ENCODE measurements at regions not wholly inside any gene's neighbourhood (a gene's known extent, or its start where the extent isn't known, plus 50 kb on each side); places are given as distances from the start of the nearest gene placed in this dataset.

DNA sequence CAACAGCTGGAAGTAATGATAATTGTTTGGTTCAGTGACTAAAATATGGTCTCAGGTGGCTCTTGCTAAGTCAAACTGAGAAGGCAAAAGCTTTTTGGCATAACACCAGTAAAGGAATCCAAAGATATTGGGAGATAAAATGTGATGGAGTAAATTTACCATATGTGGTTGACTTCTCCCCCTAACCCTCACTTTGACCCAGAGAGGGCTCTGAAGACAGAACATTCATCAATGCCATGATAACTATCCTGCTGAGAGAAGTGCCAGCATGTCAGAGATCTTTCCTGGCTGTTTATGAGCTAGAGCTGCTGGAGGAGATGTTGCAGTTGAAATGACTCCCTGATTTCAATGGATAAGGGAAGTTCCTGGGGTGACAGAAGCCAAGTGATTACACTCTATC, 213.4 kb downstream of the SPCS3 start:
- no peak for DNase-seq
- H3K23ac ChIP-seq (ENCODE audit: low read length), result no peak overlapping the region
- no peak overlapping the region for H2BK12ac ChIP-seq (ENCODE audit: low read length)
- no peak overlapping the region for H2BK5ac ChIP-seq (ENCODE audit: low read depth, low read length, poor library complexity)
- no peak overlapping the region for H3K4me2 ChIP-seq (ENCODE audit: low read length)
- H3K79me1 ChIP-seq (ENCODE audit: low read length), result no peaks in the 10 kb centered on the region
- H3K79me2 ChIP-seq (ENCODE audit: control insufficient read depth, insufficient read depth, low read length, poor library complexity), result no peaks in the 10 kb centered on the region
- H2AFZ ChIP-seq (ENCODE audit: insufficient read depth, low read length, poor library complexity), result no peak overlapping the region
- H3K36me3 ChIP-seq (ENCODE audit: control insufficient read depth in 1 of 2, insufficient read depth in 2 of 2, low read length in 2 of 2), result no peaks in the 10 kb centered on the region
- H3K4ac ChIP-seq (ENCODE audit: low read depth, low read length), result no peak overlapping the region
- no peaks in the 10 kb centered on the region for H3K27me3 ChIP-seq (ENCODE audit: insufficient read depth, low read length)
- H3K18ac ChIP-seq (ENCODE audit: low read length), result no peak overlapping the region
- no peak overlapping the region for H2BK120ac ChIP-seq (ENCODE audit: insufficient read depth, low read length, poor library complexity)
- H3K4me3 ChIP-seq (ENCODE audit: low read depth, low read length), result no peak overlapping the region
- no peak overlapping the region for H4K91ac ChIP-seq (ENCODE audit: low read depth, low read length)
- no peaks in the 10 kb centered on the region for H3K4me1 ChIP-seq (ENCODE audit: control insufficient read depth in 1 of 2, insufficient read depth in 2 of 2, low read length in 2 of 2)
- H3K14ac ChIP-seq (ENCODE audit: low read length), result no peak overlapping the region
- no peak overlapping the region for H4K8ac ChIP-seq (ENCODE audit: low read depth, low read length)
- H4K12ac ChIP-seq (ENCODE audit: low read depth, low read length), result no peak overlapping the region
- H3K27ac ChIP-seq (ENCODE audit: low read depth, low read length), result no peak overlapping the region
- H3K9me3 ChIP-seq (ENCODE audit: insufficient read depth, low read depth, low read length), result no peaks in the 10 kb centered on the region
- H2AK5ac ChIP-seq (ENCODE audit: low read length), result no peak overlapping the region
- no peak overlapping the region for H3K9ac ChIP-seq (ENCODE audit: low read length)

DNA sequence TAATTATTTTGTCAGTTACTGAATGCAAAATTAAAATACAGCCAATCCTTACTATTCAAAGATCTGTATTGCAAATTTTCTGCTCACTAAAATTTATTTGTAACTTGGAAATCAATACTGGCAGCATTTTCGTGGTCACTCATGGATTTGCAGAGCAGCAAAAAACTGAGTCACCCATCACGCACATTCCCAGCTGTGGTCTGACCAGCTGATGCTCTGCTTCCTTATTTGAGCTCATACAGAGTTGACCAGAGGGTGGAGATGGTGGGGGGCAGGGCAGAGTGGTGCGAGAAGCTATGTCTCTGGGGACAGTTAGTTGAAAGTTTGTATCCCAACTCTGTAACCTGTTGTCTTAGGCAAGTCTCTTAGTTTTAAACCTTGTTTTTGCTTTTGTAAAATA, 214.8 kb downstream of the SPCS3 start:
- Histone ChIP-seq H3K23ac (ENCODE audit: low read length) (no peak overlapping the region), H2AFZ (ENCODE audit: insufficient read depth, low read length, poor library complexity) (no peak overlapping the region), H2BK120ac (ENCODE audit: insufficient read depth, low read length, poor library complexity) (no peak overlapping the region), H3K36me3 (ENCODE audit: control insufficient read depth in 1 of 2, insufficient read depth in 2 of 2, low read length in 2 of 2) (no peaks in the 10 kb centered on the region), H3K9ac (ENCODE audit: low read length) (no peak overlapping the region), H2BK12ac (ENCODE audit: low read length) (no peak overlapping the region), H3K4me3 (ENCODE audit: low read depth, low read length) (no peak overlapping the region), H3K27ac (ENCODE audit: low read depth, low read length) (no peak overlapping the region), H2BK5ac (ENCODE audit: low read depth, low read length, poor library complexity) (no peak overlapping the region), H3K4me1 (ENCODE audit: control insufficient read depth in 1 of 2, insufficient read depth in 2 of 2, low read length in 2 of 2) (no peaks in the 10 kb centered on the region), H2AK5ac (ENCODE audit: low read length) (no peak overlapping the region), H3K4me2 (ENCODE audit: low read length) (no peak overlapping the region), H3K4ac (ENCODE audit: low read depth, low read length) (no peak overlapping the region), H3K14ac (ENCODE audit: low read length) (no peak overlapping the region), H3K27me3 (ENCODE audit: insufficient read depth, low read length) (no peaks in the 10 kb centered on the region), H4K91ac (ENCODE audit: low read depth, low read length) (no peak overlapping the region), H3K79me2 (ENCODE audit: control insufficient read depth, insufficient read depth, low read length, poor library complexity) (no peaks in the 10 kb centered on the region), H4K12ac (ENCODE audit: low read depth, low read length) (no peak overlapping the region), H3K9me3 (ENCODE audit: insufficient read depth, low read depth, low read length) (no peaks in the 10 kb centered on the region), H3K79me1 (ENCODE audit: low read length) (no peaks in the 10 kb centered on the region), H3K18ac (ENCODE audit: low read length) (no peak overlapping the region), H4K8ac (ENCODE audit: low read depth, low read length) (no peak overlapping the region)
- no CpG with 5 or more reads among the region's 3 CpGs for WGBS (ENCODE audit: extremely low coverage, insufficient coverage, insufficient read length)
- no peak for DNase-seq

GRCh38 chr4:176538217-176538925, 218.6 kb downstream of the SPCS3 start:
- H2AFZ ChIP-seq (ENCODE audit: insufficient read depth, low read length, poor library complexity), result no peak overlapping the region
- H3K79me2 ChIP-seq (ENCODE audit: control insufficient read depth, insufficient read depth, low read length, poor library complexity), result no peaks in the 10 kb centered on the region
- H3K27me3 ChIP-seq (ENCODE audit: insufficient read depth, low read length), result no peaks in the 10 kb centered on the region
- H3K4me3 ChIP-seq (ENCODE audit: low read depth, low read length), result no peak overlapping the region
- H3K9me3 ChIP-seq (ENCODE audit: insufficient read depth, low read depth, low read length), result no peaks in the 10 kb centered on the region
- no CpG with 5 or more reads among the region's 4 CpGs for WGBS (ENCODE audit: extremely low coverage, insufficient coverage, insufficient read length)
- H3K14ac ChIP-seq (ENCODE audit: low read length), result no peak overlapping the region
- H2BK5ac ChIP-seq (ENCODE audit: low read depth, low read length, poor library complexity), result no peak overlapping the region
- H3K36me3 ChIP-seq (ENCODE audit: control insufficient read depth in 1 of 2, insufficient read depth in 2 of 2, low read length in 2 of 2), result no peaks in the 10 kb centered on the region
- no peaks in the 10 kb centered on the region for H3K4me1 ChIP-seq (ENCODE audit: control insufficient read depth in 1 of 2, insufficient read depth in 2 of 2, low read length in 2 of 2)
- H4K12ac ChIP-seq (ENCODE audit: low read depth, low read length), result no peak overlapping the region
- no peak overlapping the region for H2BK12ac ChIP-seq (ENCODE audit: low read length)
- no peak overlapping the region for H4K91ac ChIP-seq (ENCODE audit: low read depth, low read length)
- H4K8ac ChIP-seq (ENCODE audit: low read depth, low read length), result no peak overlapping the region
- no peak overlapping the region for H3K23ac ChIP-seq (ENCODE audit: low read length)
- DNase-seq, result no peak
- no peaks in the 10 kb centered on the region for H3K79me1 ChIP-seq (ENCODE audit: low read length)
- H3K18ac ChIP-seq (ENCODE audit: low read length), result no peak overlapping the region
- no peak overlapping the region for H3K4me2 ChIP-seq (ENCODE audit: low read length)
- H3K4ac ChIP-seq (ENCODE audit: low read depth, low read length), result no peak overlapping the region
- H3K27ac ChIP-seq (ENCODE audit: low read depth, low read length), result no peak overlapping the region
- no peak overlapping the region for H2AK5ac ChIP-seq (ENCODE audit: low read length)
- no peak overlapping the region for H3K9ac ChIP-seq (ENCODE audit: low read length)
- H2BK120ac ChIP-seq (ENCODE audit: insufficient read depth, low read length, poor library complexity), result no peak overlapping the region

DNA sequence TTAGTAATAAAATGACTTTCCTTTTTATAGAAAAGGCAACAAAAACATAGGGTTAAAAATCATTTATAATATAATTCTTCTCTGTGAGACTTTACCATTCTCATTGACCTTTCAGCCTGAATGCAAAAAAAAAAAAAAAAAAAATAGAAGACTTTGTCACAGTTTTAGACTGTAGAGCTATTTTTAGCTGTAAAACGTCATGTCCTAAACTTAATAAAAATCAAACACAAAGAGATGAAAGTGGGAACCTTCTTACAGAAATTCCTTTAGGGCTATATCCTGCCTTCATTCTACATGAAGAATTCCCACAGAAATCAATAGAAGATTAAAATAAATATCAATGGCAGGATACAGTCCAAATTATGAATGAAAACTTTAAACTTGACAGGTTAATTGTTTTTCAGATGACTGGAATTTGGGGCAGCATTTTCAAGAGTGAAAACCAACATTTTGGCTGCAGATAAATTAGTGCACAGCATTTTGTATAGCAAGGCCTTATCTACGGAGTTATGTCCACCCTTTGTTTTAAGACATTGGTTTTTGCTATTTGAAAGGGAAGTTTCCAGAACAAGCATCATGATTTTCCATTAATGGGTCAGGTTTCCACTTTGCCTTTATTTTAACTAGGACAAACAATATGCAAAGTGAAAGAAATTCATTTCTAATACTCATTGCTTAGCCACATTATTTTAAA, 219.5 kb downstream of the SPCS3 start:
- Histone ChIP-seq H2AFZ (ENCODE audit: insufficient read depth, low read length, poor library complexity) (no peak overlapping the region), H4K8ac (ENCODE audit: low read depth, low read length) (no peak overlapping the region), H3K4me1 (ENCODE audit: control insufficient read depth in 1 of 2, insufficient read depth in 2 of 2, low read length in 2 of 2) (no peaks in the 10 kb centered on the region), H4K12ac (ENCODE audit: low read depth, low read length) (no peak overlapping the region), H3K18ac (ENCODE audit: low read length) (no peak overlapping the region), H2BK120ac (ENCODE audit: insufficient read depth, low read length, poor library complexity) (no peak overlapping the region), H3K27me3 (ENCODE audit: insufficient read depth, low read length) (no peaks in the 10 kb centered on the region), H3K4ac (ENCODE audit: low read depth, low read length) (no peak overlapping the region), H3K9ac (ENCODE audit: low read length) (no peak overlapping the region), H3K4me3 (ENCODE audit: low read depth, low read length) (no peak overlapping the region), H3K79me1 (ENCODE audit: low read length) (no peaks in the 10 kb centered on the region), H3K36me3 (ENCODE audit: control insufficient read depth in 1 of 2, insufficient read depth in 2 of 2, low read length in 2 of 2) (no peaks in the 10 kb centered on the region), H3K4me2 (ENCODE audit: low read length) (no peak overlapping the region), H3K9me3 (ENCODE audit: insufficient read depth, low read depth, low read length) (no peaks in the 10 kb centered on the region), H2BK12ac (ENCODE audit: low read length) (no peak overlapping the region), H3K79me2 (ENCODE audit: control insufficient read depth, insufficient read depth, low read length, poor library complexity) (no peaks in the 10 kb centered on the region), H3K27ac (ENCODE audit: low read depth, low read length) (no peak overlapping the region), H3K23ac (ENCODE audit: low read length) (no peak overlapping the region), H3K14ac (ENCODE audit: low read length) (no peak overlapping the region), H4K91ac (ENCODE audit: low read depth, low read length) (no peak overlapping the region), H2BK5ac (ENCODE audit: low read depth, low read length, poor library complexity) (no peak overlapping the region), H2AK5ac (ENCODE audit: low read length) (no peak overlapping the region)
- no peak for DNase-seq
- WGBS (ENCODE audit: extremely low coverage, insufficient coverage, insufficient read length), result no CpG with 5 or more reads among the region's 2 CpGs
